HEK293T (cell line): ENCODE measurements at regions not wholly inside any gene's neighbourhood (a gene's known extent, or its start where the extent isn't known, plus 50 kb on each side); places are given as distances from the start of the nearest gene placed in this dataset.

ENCODE experiments used
- BHLHE40 ChIP-seq: fragments of 450-650 bp; IDR thresholded peaks from 2 replicates; pipeline ENCODE4 v1.6.1; 2016; ENCODE audit warnings: mild to moderate bottlenecking, moderate library complexity, borderline replicate concordance
- FOXA1 ChIP-seq: fragments of 450-650 bp; IDR thresholded peaks from 2 replicates; pipeline ENCODE4 v1.6.1; 2016; ENCODE audit warnings: mild to moderate bottlenecking
- FOXM1 ChIP-seq: fragments of 450-650 bp; IDR thresholded peaks from 2 replicates; pipeline ENCODE4 v1.6.1; 2017; ENCODE audit warnings: mild to moderate bottlenecking, borderline replicate concordance
- L3MBTL2 ChIP-seq: fragments of 450-650 bp; conservative IDR thresholded peaks from 2 replicates; pipeline ENCODE4 v1.6.1; 2016; ENCODE audit warnings: mild to moderate bottlenecking
- SP1 ChIP-seq: fragments of 450-650 bp; IDR thresholded peaks from 2 replicates; pipeline ENCODE4 v1.6.1; 2017
- TARDBP ChIP-seq: fragments of 450-650 bp; IDR thresholded peaks from 2 replicates; pipeline ENCODE4 v1.6.1; 2016
- ZNF384 ChIP-seq: fragments of 450-650 bp; IDR thresholded peaks from 2 replicates; pipeline ENCODE4 v1.6.1; 2016

- TF ChIP-seq ZNF384 (no peak), BHLHE40 (no peak), L3MBTL2 (no peak), SP1 (no peak), TARDBP (no peak), FOXA1 (no peak), FOXM1 (no peak)
Observed at GRCh38 chr21:35895598-35895997, 164.7 kb downstream of the SETD4 start.
